ENCODE measurements at regions not wholly inside any gene's neighbourhood (a gene's known extent, or its start where the extent isn't known, plus 50 kb on each side); places are given as distances from the start of the nearest gene placed in this dataset.

DNA sequence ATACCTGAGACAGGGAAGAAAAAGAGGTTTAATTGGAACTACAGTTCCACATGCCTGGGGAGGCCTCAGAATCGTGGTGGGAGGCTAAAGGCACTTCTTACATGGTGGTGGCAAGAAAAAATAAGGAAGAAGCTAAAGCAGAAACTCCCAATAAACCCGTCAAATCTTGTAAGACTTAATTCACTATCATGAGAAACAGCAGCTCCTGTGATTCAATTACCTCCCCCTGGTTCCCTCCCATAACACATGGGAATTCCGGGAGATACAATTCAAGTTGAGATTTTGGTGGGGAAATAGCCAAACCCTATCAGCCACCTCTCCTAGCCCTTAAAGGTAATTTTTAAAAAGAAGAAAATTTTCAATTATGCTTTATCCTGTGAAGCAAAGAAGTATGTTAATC is 728.8 kb downstream of the RNF144A start:
- Histone ChIP-seq H3F3A (ENCODE audit: low read depth) (no peaks in the 10 kb centered on the region), H4K20me1 (ENCODE audit: low read depth) (no peaks in the 10 kb centered on the region), H3K36me3 (no peaks in the 10 kb centered on the region), H3K4me3 (no peak overlapping the region), H3K27me3 (no peaks in the 10 kb centered on the region), H3K9me3 (ENCODE audit: low read depth) (no peaks in the 10 kb centered on the region), H2AFZ (replicated peaks) (no peak overlapping the region), H3K79me2 (ENCODE audit: low read depth) (no peaks in the 10 kb centered on the region), H3K4me2 (no peak overlapping the region), H3K27ac (no peak overlapping the region), H3K9ac (no peak overlapping the region), H3K4me1 (no peaks in the 10 kb centered on the region)
- no peak overlapping the region for H3K4me3 Mint-ChIP-seq
- peaks cover 14% of the 10 kb centered on the region for H3K4me1 Mint-ChIP-seq
- no peak for DNase-seq (ENCODE audit: low spot score)
- TF ChIP-seq EZH2 (IDR thresholded peaks at IDR 0.05): no peak
- TF ChIP-seq EZH2phosphoT487 (IDR thresholded peaks at IDR 0.05): no peak
- TF ChIP-seq, protein P1, sequence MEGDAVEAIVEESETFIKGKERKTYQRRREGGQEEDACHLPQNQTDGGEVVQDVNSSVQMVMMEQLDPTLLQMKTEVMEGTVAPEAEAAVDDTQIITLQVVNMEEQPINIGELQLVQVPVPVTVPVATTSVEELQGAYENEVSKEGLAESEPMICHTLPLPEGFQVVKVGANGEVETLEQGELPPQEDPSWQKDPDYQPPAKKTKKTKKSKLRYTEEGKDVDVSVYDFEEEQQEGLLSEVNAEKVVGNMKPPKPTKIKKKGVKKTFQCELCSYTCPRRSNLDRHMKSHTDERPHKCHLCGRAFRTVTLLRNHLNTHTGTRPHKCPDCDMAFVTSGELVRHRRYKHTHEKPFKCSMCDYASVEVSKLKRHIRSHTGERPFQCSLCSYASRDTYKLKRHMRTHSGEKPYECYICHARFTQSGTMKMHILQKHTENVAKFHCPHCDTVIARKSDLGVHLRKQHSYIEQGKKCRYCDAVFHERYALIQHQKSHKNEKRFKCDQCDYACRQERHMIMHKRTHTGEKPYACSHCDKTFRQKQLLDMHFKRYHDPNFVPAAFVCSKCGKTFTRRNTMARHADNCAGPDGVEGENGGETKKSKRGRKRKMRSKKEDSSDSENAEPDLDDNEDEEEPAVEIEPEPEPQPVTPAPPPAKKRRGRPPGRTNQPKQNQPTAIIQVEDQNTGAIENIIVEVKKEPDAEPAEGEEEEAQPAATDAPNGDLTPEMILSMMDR (IDR thresholded peaks at IDR 0.05): no peak
- H3K9me3 Mint-ChIP-seq: peaks cover 27% of the 10 kb centered on the region
- peaks cover 6% of the 10 kb centered on the region for H3K36me3 Mint-ChIP-seq
- H3K27ac Mint-ChIP-seq: no peak overlapping the region
- peaks cover 4% of the 10 kb centered on the region for H3K27me3 Mint-ChIP-seq (ENCODE audit: insufficient read depth, low read depth)

DNA sequence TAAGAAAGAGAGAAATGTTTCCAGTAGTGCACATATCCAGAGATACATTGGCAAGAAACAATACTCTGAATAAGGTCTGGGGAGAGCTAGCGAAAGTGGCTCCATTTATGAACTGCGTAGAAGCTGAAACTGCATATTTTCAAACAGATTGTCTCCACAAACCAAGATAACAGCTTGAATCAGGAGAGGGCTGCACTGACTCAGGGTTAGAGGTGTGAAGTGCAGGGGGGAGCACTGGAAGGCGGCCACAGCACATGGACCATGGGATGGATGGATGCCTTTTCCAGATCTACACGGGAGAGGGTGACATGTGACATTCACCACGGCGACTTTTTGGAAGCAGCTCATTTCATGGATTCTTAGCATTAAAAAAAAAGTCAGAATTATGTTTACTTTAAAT is 729.4 kb downstream of the RNF144A start:
- TF ChIP-seq, protein P1 (IDR thresholded peaks at IDR 0.05): no peak
- no peak for TF ChIP-seq EZH2 (IDR thresholded peaks at IDR 0.05)
- TF ChIP-seq EZH2phosphoT487 (IDR thresholded peaks at IDR 0.05): no peak
- H3K4me2 ChIP-seq: no peak overlapping the region
- no peaks in the 10 kb centered on the region for H3K9me3 ChIP-seq (ENCODE audit: low read depth)
- peaks cover 4% of the 10 kb centered on the region for H3K27me3 Mint-ChIP-seq (ENCODE audit: insufficient read depth, low read depth)
- H3K4me3 ChIP-seq: no peak overlapping the region
- H3K4me1 ChIP-seq: no peaks in the 10 kb centered on the region
- no peak overlapping the region for H3K4me3 Mint-ChIP-seq
- no peaks in the 10 kb centered on the region for H3K36me3 ChIP-seq
- no peak overlapping the region for H3K27ac ChIP-seq
- peaks cover 24% of the 10 kb centered on the region for H3K9me3 Mint-ChIP-seq
- no peaks in the 10 kb centered on the region for H3F3A ChIP-seq (ENCODE audit: low read depth)
- no peaks in the 10 kb centered on the region for H3K27me3 ChIP-seq
- peaks cover 14% of the 10 kb centered on the region for H3K4me1 Mint-ChIP-seq
- no peak overlapping the region for H2AFZ ChIP-seq (replicated peaks)
- H3K27ac Mint-ChIP-seq: no peak overlapping the region
- H3K36me3 Mint-ChIP-seq: peaks cover 4% of the 10 kb centered on the region
- H3K9ac ChIP-seq: no peak overlapping the region
- H3K79me2 ChIP-seq (ENCODE audit: low read depth): no peaks in the 10 kb centered on the region
- H4K20me1 ChIP-seq (ENCODE audit: low read depth): no peaks in the 10 kb centered on the region
- no peak for DNase-seq (ENCODE audit: low spot score)

DNA sequence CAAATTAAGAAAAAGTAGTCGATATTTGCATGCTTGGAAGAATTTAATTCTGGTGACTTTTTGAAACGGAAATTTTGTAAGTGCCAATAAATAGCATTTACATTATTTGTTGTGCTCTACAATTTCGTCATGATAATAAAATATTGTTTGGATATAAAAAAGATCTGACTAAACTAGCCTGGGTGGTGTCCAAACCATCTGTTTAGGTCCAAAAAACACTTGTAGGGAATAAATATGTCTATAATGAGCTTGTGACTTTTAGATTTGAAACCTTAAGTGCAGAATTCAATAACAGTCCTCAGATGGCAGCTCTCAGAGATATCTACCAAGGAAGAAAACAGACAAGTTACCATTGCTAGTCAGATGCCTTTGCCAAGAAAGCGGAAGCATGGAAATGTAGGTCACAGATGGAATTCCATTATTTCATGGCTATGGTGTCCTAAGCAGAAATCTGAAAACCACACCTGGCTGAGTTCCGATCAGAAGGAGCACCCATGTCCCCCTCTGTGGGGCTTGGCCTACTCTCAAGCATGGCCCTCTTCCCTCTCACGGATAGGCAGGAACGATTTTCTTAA is 731.1 kb downstream of the RNF144A start:
- peaks cover 18% of the 10 kb centered on the region for H3K9me3 Mint-ChIP-seq

More for the DNA sequence above, 731.1 kb downstream of the RNF144A start:
- Histone ChIP-seq H2AFZ (replicated peaks) (no peak overlapping the region), H3K9me3 (ENCODE audit: low read depth) (no peaks in the 10 kb centered on the region), H3K4me2 (no peak overlapping the region), H3K79me2 (ENCODE audit: low read depth) (no peaks in the 10 kb centered on the region), H3K4me3 (no peak overlapping the region), H3K9ac (no peak overlapping the region), H3K4me1 (no peaks in the 10 kb centered on the region), H3K27ac (no peak overlapping the region), H3F3A (ENCODE audit: low read depth) (no peaks in the 10 kb centered on the region), H3K36me3 (no peaks in the 10 kb centered on the region), H4K20me1 (ENCODE audit: low read depth) (no peaks in the 10 kb centered on the region), H3K27me3 (no peaks in the 10 kb centered on the region)
- Mint-ChIP-seq H3K4me1 (peaks cover 14% of the 10 kb centered on the region), H3K36me3 (no peaks in the 10 kb centered on the region), H3K4me3 (no peak overlapping the region), H3K27ac (no peak overlapping the region), H3K27me3 (ENCODE audit: insufficient read depth, low read depth) (peaks cover 4% of the 10 kb centered on the region)
- DNase-seq (ENCODE audit: low spot score): no peak
- TF ChIP-seq, protein P1 (IDR thresholded peaks at IDR 0.05): no peak
- TF ChIP-seq EZH2phosphoT487 (IDR thresholded peaks at IDR 0.05) (no peak), EZH2 (IDR thresholded peaks at IDR 0.05) (no peak)
